ENCODE measurements at regions not wholly inside any gene's neighbourhood (a gene's known extent, or its start where the extent isn't known, plus 50 kb on each side); places are given as distances from the start of the nearest gene placed in this dataset.

DNA sequence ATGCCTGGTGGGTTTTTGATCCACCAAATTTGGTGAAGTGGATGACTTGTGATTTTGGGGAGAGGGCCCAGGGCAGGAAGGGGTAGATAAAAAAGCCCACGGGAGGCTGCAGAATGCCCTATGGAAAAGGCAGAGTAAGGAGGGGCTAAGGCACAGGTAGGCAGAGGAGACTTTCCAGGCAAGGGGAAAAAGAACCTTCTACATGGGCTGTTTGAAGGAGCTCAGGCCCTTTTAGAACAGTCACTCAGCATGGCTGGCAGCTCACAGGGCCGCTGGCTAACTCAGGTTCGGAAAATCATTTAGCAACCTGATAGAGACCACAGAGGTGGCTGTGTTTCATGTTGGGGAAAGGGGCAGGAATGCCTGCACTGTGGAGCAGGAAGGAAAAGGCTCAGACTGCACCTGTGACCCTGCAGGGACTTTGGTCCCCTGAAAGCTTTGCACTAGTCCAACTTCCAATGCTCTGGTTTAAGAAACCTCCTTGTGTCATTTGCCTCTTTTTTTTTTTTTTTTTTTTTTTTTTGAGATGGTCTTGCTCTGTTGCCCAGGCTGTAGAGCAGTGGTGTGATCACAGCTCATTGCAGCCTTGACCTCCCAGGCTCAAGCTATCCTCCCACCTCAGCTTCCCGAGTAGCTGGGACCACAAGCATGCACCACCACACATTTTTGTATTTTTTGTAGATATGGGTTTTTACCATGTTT lies 58.5 kb upstream of the ENAH start:
- SMC1A ChIA-PET (ENCODE audit: uncharacterized antibody, unreplicated experiment), result interaction anchor here (1.5 kb wide), 1 partner anchor 171 kb away, joined by 5 read pairs; the partner anchor contains the start of gene TMEM63A
- CTCF ChIA-PET, result interaction anchor here (1.0 kb wide), 1 partner anchor 41 kb away, joined by 3 read pairs; no protein-coding TSS in a partner anchor
- intact Hi-C loops (cut with micrococcal nuclease; ENCODE audit: unreplicated experiment) (no loop called here), in situ Hi-C loops (cut with MboI) (no loop called here)
- Histone ChIP-seq H3K4me2 (ENCODE audit: control insufficient read depth, insufficient read depth) (no peak overlapping the region), H4K20me1 (ENCODE audit: control insufficient read depth, insufficient read depth) (no peaks in the 10 kb centered on the region), H3K9me3 (replicated peaks; ENCODE audit: control insufficient read depth, insufficient read depth, low read length) (no peaks in the 10 kb centered on the region), H3K79me2 (ENCODE audit: control insufficient read depth, insufficient read depth, low read length) (no peaks in the 10 kb centered on the region), H3K4me1 (ENCODE audit: control insufficient read depth, insufficient read depth, low read length) (no peaks in the 10 kb centered on the region), H3K27me3 (replicated peaks in 1 of 2; ENCODE audit: control insufficient read depth in 2 of 2, insufficient read depth in 2 of 2, low read length in 1 of 2) (no peaks in the 10 kb centered on the region; a peak in 1 of 4 replicates), H3K36me3 (ENCODE audit: control insufficient read depth in 2 of 2, insufficient read depth in 2 of 2, low read length in 1 of 2) (no peaks in the 10 kb centered on the region), H3K9ac (ENCODE audit: control insufficient read depth, insufficient read depth, low read length) (no peak overlapping the region), H2AFZ (ENCODE audit: control insufficient read depth, low read depth, low read length) (no peak overlapping the region), H3K27ac (ENCODE audit: control insufficient read depth, insufficient read depth) (no peak overlapping the region), H3K4me3 (no peak overlapping the region)
- POLR2A ChIA-PET, result interaction anchor here (0.7 kb wide), 1 partner anchor 57 kb away, joined by 3 read pairs; no protein-coding TSS in a partner anchor
- WGBS (ENCODE audit: insufficient coverage, insufficient replicate concordance, low lambda C conversion rate, missing lambda C conversion rate), result 1% methylated on average over 4 of the region's 4 CpGs
- no peak for TF ChIP-seq ETV6 (conservative IDR thresholded peaks at IDR 0.05 in 1 of 2, IDR thresholded peaks at IDR 0.05 in 1 of 2; ENCODE audit: borderline replicate concordance in 1 of 2, low read depth in 1 of 2)
- no peak for TF ChIP-seq NRF1 (conservative IDR thresholded peaks at IDR 0.05; ENCODE audit: low read depth, low read length)
- no peak for TF ChIP-seq POU2F2 (IDR thresholded peaks at IDR 0.05; ENCODE audit: borderline replicate concordance, low read depth, low read length)
- no peak for ATAC-seq
- no peak for DNase-seq (ENCODE audit: low read depth, low spot score)
- RAD21 ChIA-PET (ENCODE audit: unreplicated experiment), result interaction anchor here (0.7 to 1.0 kb wide), 2 partner anchors 145 to 501 kb away, joined by 3 read pairs; no protein-coding TSS in a partner anchor
- no peak for FAIRE-seq
- BruUV-seq (replicated peaks), result no TSS peak

DNA sequence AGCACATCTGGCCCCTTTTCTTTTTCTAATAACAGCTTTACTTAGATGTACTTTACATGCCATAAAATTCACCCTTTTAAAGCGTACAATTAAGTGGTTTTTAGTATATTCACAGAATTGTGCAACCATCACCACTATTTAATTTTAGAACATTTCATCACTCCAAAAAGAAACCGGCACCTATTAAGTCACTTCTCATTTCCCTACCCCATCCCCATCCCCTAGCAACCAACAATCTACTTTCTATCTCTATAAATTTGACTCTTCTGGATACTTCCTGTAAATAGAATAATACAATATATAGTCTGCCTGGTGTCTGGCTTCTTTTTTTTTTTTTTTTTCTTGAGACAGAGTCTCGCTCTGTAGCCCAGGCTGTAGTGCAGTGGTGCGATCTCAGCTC lies 59.5 kb upstream of the ENAH start:
- ChIA-PET POLR2A (no interaction called here), SMC1A (ENCODE audit: uncharacterized antibody, unreplicated experiment) (no interaction called here), RAD21 (ENCODE audit: unreplicated experiment) (no interaction called here), CTCF (no interaction called here)
- H3K27me3 ChIP-seq (replicated peaks in 1 of 2; ENCODE audit: control insufficient read depth in 2 of 2, insufficient read depth in 2 of 2, low read length in 1 of 2), result no peaks in the 10 kb centered on the region; a peak in 1 of 4 replicates
- BruUV-seq (replicated peaks), result no TSS peak
- H4K20me1 ChIP-seq (ENCODE audit: control insufficient read depth, insufficient read depth), result no peaks in the 10 kb centered on the region
- no peaks in the 10 kb centered on the region for H3K9me3 ChIP-seq (replicated peaks; ENCODE audit: control insufficient read depth, insufficient read depth, low read length)
- no peaks in the 10 kb centered on the region for H3K36me3 ChIP-seq (ENCODE audit: control insufficient read depth in 2 of 2, insufficient read depth in 2 of 2, low read length in 1 of 2)
- in situ Hi-C loops (cut with MboI), result no loop called here
- DNase-seq (ENCODE audit: low read depth, low spot score), result no peak
- no peak for FAIRE-seq
- H3K4me3 ChIP-seq, result no peak overlapping the region
- H3K9ac ChIP-seq (ENCODE audit: control insufficient read depth, insufficient read depth, low read length), result no peak overlapping the region
- H3K27ac ChIP-seq (ENCODE audit: control insufficient read depth, insufficient read depth), result no peak overlapping the region
- H3K4me2 ChIP-seq (ENCODE audit: control insufficient read depth, insufficient read depth), result no peak overlapping the region
- H3K79me2 ChIP-seq (ENCODE audit: control insufficient read depth, insufficient read depth, low read length), result no peaks in the 10 kb centered on the region
- intact Hi-C loops (cut with micrococcal nuclease; ENCODE audit: unreplicated experiment), result no loop called here
- WGBS (ENCODE audit: insufficient coverage, insufficient replicate concordance, low lambda C conversion rate, missing lambda C conversion rate), result 48% methylated on average over 3 of the region's 4 CpGs
- no peaks in the 10 kb centered on the region for H3K4me1 ChIP-seq (ENCODE audit: control insufficient read depth, insufficient read depth, low read length)
- H2AFZ ChIP-seq (ENCODE audit: control insufficient read depth, low read depth, low read length), result no peak overlapping the region
- ATAC-seq, result no peak
- no peak for TF ChIP-seq ASH2L (IDR thresholded peaks at IDR 0.05; ENCODE audit: borderline replicate concordance, low read depth)
- TF ChIP-seq ZBED1 (IDR thresholded peaks at IDR 0.05; ENCODE audit: borderline replicate concordance), result no peak
- TF ChIP-seq, protein P1, sequence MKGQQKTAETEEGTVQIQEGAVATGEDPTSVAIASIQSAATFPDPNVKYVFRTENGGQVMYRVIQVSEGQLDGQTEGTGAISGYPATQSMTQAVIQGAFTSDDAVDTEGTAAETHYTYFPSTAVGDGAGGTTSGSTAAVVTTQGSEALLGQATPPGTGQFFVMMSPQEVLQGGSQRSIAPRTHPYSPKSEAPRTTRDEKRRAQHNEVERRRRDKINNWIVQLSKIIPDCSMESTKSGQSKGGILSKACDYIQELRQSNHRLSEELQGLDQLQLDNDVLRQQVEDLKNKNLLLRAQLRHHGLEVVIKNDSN (IDR thresholded peaks at IDR 0.05; ENCODE audit: borderline replicate concordance, extremely low read length, insufficient read depth, low read depth, low read length), result no peak
- TF ChIP-seq ZNF384 (IDR thresholded peaks at IDR 0.05; ENCODE audit: borderline replicate concordance, low read depth, low read length), result no peak
- TF ChIP-seq, protein P2, sequence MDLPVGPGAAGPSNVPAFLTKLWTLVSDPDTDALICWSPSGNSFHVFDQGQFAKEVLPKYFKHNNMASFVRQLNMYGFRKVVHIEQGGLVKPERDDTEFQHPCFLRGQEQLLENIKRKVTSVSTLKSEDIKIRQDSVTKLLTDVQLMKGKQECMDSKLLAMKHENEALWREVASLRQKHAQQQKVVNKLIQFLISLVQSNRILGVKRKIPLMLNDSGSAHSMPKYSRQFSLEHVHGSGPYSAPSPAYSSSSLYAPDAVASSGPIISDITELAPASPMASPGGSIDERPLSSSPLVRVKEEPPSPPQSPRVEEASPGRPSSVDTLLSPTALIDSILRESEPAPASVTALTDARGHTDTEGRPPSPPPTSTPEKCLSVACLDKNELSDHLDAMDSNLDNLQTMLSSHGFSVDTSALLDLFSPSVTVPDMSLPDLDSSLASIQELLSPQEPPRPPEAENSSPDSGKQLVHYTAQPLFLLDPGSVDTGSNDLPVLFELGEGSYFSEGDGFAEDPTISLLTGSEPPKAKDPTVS (IDR thresholded peaks at IDR 0.05; ENCODE audit: low read depth, low read length), result no peak
- TF ChIP-seq GABPA (IDR thresholded peaks at IDR 0.05; ENCODE audit: low read depth), result no peak
- no peak for TF ChIP-seq PAX5 (IDR thresholded peaks at IDR 0.05; ENCODE audit: borderline replicate concordance, low read depth, low read length)

Data from GM12878 (cell line).